DND-41 (cell line): ENCODE measurements at regions not wholly inside any gene's neighbourhood (a gene's known extent, or its start where the extent isn't known, plus 50 kb on each side); places are given as distances from the start of the nearest gene placed in this dataset.

Source experiments
- ATAC-seq: fragments of 200-7000 bp; cut with Tn5 transposase; 3 replicates; pipeline ENCODE4 v1.9.1; 2021; ENCODE audit warnings: low read depth; ENCODE audit not compliant: insufficient read depth
- DNase-seq: peaks from one replicate; pipeline ENCODE4 v3.0.0-alpha.2; 2020
- H2AFZ ChIP-seq: 2 replicates; pipeline ENCODE4 v1.6.0; 2012; ENCODE audit warnings: low read depth, low read length
- H3K27ac ChIP-seq: 2 replicates; pipeline ENCODE4 v1.5.1; 2012; ENCODE audit warnings: low read length, inconsistent platforms
- H3K27me3 ChIP-seq: fragments of 200-600 bp; sonication (generic); 2 replicates; pipeline ENCODE4 v1.6.0; 2012; ENCODE audit warnings: low read length, mild to moderate bottlenecking, inconsistent platforms; ENCODE audit not compliant: insufficient read depth, poor library complexity
- H3K36me3 ChIP-seq: 2 replicates; pipeline ENCODE4 v1.5.1; 2012; ENCODE audit warnings: low read length, inconsistent platforms; ENCODE audit not compliant: insufficient read depth
- H3K4me1 ChIP-seq: 2 replicates; pipeline ENCODE4 v1.5.1; 2012; ENCODE audit warnings: mild to moderate bottlenecking, low read length; ENCODE audit not compliant: insufficient read depth
- H3K4me2 ChIP-seq: 2 replicates; pipeline ENCODE4 v1.6.0; 2012; ENCODE audit warnings: mild to moderate bottlenecking, moderate library complexity, low read length, inconsistent platforms; ENCODE audit not compliant: insufficient read depth
- H3K4me3 ChIP-seq, 2 experiments: fragments of 200-600 bp in 1 of 2; shearing (Covaris generic) in 1 of 2; 2 replicates each; pipeline ENCODE4 v1.5.1; 2012 to 2016; ENCODE audit warnings: inconsistent platforms in 2 of 2, low read length in 2 of 2, mild to moderate bottlenecking in 2 of 2, low read depth in 1 of 2, moderate library complexity in 1 of 2
- H3K79me2 ChIP-seq: 2 replicates; pipeline ENCODE4 v1.6.0; 2012; ENCODE audit warnings: low read length, inconsistent platforms; ENCODE audit not compliant: insufficient read depth
- H3K9ac ChIP-seq: 2 replicates; pipeline ENCODE4 v1.6.0; 2012; ENCODE audit warnings: low read depth, mild to moderate bottlenecking, inconsistent platforms, low read length, moderate library complexity
- H3K9me3 ChIP-seq: 2 replicates; pipeline ENCODE4 v1.5.1; 2012; ENCODE audit warnings: low read length, moderate library complexity, mild to moderate bottlenecking, inconsistent platforms; ENCODE audit not compliant: insufficient read depth, severe bottlenecking
- H4K20me1 ChIP-seq: 2 replicates; pipeline ENCODE4 v1.6.0; 2012; ENCODE audit warnings: low read length; ENCODE audit not compliant: insufficient read depth
- CTCF ChIP-seq: IDR thresholded peaks from 2 replicates; pipeline ENCODE4 v1.5.1; 2012; ENCODE audit warnings: borderline replicate concordance, low read length, moderate library complexity, mild to moderate bottlenecking; ENCODE audit not compliant: poor library complexity, severe bottlenecking; ENCODE audit errors: extremely low read depth
- EZH2 ChIP-seq: IDR thresholded peaks from 3 replicates; pipeline ENCODE4 v1.6.1; 2012; ENCODE audit warnings: borderline replicate concordance, low read depth, mild to moderate bottlenecking, moderate library complexity, low read length, inconsistent platforms; ENCODE audit not compliant: severe bottlenecking

GRCh38 chr2:151106805-151107506, 154.7 kb downstream of the RBM43 start:
- no peak for TF ChIP-seq EZH2
- TF ChIP-seq CTCF, result no peak
- H3K9ac ChIP-seq, result no peak overlapping the region
- H3K27ac ChIP-seq, result no peak overlapping the region
- ATAC-seq (no peak), DNase-seq (no peak)
- no peaks in the 10 kb centered on the region for H3K27me3 ChIP-seq
- H4K20me1 ChIP-seq, result no peaks in the 10 kb centered on the region
- no peaks in the 10 kb centered on the region for H3K36me3 ChIP-seq
- H3K4me1 ChIP-seq, result no peaks in the 10 kb centered on the region
- no peaks in the 10 kb centered on the region for H3K9me3 ChIP-seq
- H2AFZ ChIP-seq, result no peak overlapping the region
- no peak overlapping the region for H3K4me3 ChIP-seq
- no peak overlapping the region for H3K4me2 ChIP-seq
- no peaks in the 10 kb centered on the region for H3K79me2 ChIP-seq

- Histone ChIP-seq H3K79me2 (no peaks in the 10 kb centered on the region), H2AFZ (no peak overlapping the region), H4K20me1 (no peaks in the 10 kb centered on the region), H3K9me3 (no peaks in the 10 kb centered on the region), H3K27ac (no peak overlapping the region), H3K27me3 (no peaks in the 10 kb centered on the region), H3K4me1 (no peaks in the 10 kb centered on the region), H3K9ac (no peak overlapping the region), H3K36me3 (no peaks in the 10 kb centered on the region), H3K4me3 (no peak overlapping the region), H3K4me2 (no peak overlapping the region)
- ATAC-seq, result no peak
- TF ChIP-seq EZH2 (no peak), CTCF (no peak)
- DNase-seq, result no peak
These were observed 158.1 kb downstream of the RBM43 start for GRCh38 chr2:151103551-151103950.

- Histone ChIP-seq H3K27me3 (no peaks in the 10 kb centered on the region), H2AFZ (no peak overlapping the region), H3K9ac (no peak overlapping the region), H3K4me1 (no peaks in the 10 kb centered on the region), H3K79me2 (no peaks in the 10 kb centered on the region), H3K4me3 (no peak overlapping the region), H3K9me3 (no peaks in the 10 kb centered on the region), H3K27ac (no peak overlapping the region), H3K4me2 (no peak overlapping the region), H4K20me1 (no peaks in the 10 kb centered on the region), H3K36me3 (no peaks in the 10 kb centered on the region)
- DNase-seq (no peak), ATAC-seq (no peak)
- no peak for TF ChIP-seq CTCF
- TF ChIP-seq EZH2, result no peak
These were observed 159.4 kb downstream of the RBM43 start for GRCh38 chr2:151102226-151102625.

GRCh38 chr2:151098841-151099240, 162.8 kb downstream of the RBM43 start:
- no peak for DNase-seq
- H3K9me3 ChIP-seq, result no peaks in the 10 kb centered on the region
- TF ChIP-seq CTCF, result no peak

More at GRCh38 chr2:151098841-151099240, 162.8 kb downstream of the RBM43 start:
- no peak overlapping the region for H3K4me2 ChIP-seq
- H3K79me2 ChIP-seq, result no peaks in the 10 kb centered on the region
- no peak for ATAC-seq
- H3K36me3 ChIP-seq, result no peaks in the 10 kb centered on the region
- no peak overlapping the region for H3K27ac ChIP-seq
- H2AFZ ChIP-seq, result no peak overlapping the region
- no peak overlapping the region for H3K4me3 ChIP-seq
- no peaks in the 10 kb centered on the region for H4K20me1 ChIP-seq
- H3K4me1 ChIP-seq, result no peaks in the 10 kb centered on the region
- no peaks in the 10 kb centered on the region for H3K27me3 ChIP-seq
- H3K9ac ChIP-seq, result no peak overlapping the region
